ENCODE measurements at regions not wholly inside any gene's neighbourhood (a gene's known extent, or its start where the extent isn't known, plus 50 kb on each side); places are given as distances from the start of the nearest gene placed in this dataset.

GRCh38 chr4:104747635-104748034 lies 252.9 kb upstream of the CXXC4 start:
- intact Hi-C loops (cut with micrococcal nuclease) = no loop called here
- no peaks in the 10 kb centered on the region for H3K9me1 ChIP-seq (replicated peaks; ENCODE audit: control insufficient read depth, extremely low read depth, insufficient read depth, low read length)
- TF ChIP-seq JUN (IDR thresholded peaks at IDR 0.05; ENCODE audit: borderline replicate concordance, insufficient read depth, insufficient read length, low read depth) (no peak), EZH2 (IDR thresholded peaks at IDR 0.05; ENCODE audit: borderline replicate concordance, low read depth, low read length, severe bottlenecking) (no peak), POLR2AphosphoS5 (IDR thresholded peaks at IDR 0.05; ENCODE audit: insufficient read depth, low read depth, low read length) (no peak), MYC (IDR thresholded peaks at IDR 0.05; ENCODE audit: low read depth, low read length) (no peak)
- dilution Hi-C loops (cut with MboI; ENCODE audit: extremely low pct_ligation_motif_present, low sequenced_read_pairs) = no loop called here
- H3K36me3 ChIP-seq (ENCODE audit: control insufficient read depth in 2 of 2, extremely low read depth in 1 of 2, insufficient read depth in 2 of 2, low read length in 2 of 2) = no peaks in the 10 kb centered on the region
- H3K9me3 ChIP-seq (replicated peaks; ENCODE audit: control insufficient read depth, insufficient read depth, low read length) = peaks cover 3% of the 10 kb centered on the region
- no peaks in the 10 kb centered on the region for H3K27me3 ChIP-seq (ENCODE audit: control insufficient read depth in 2 of 2, insufficient read depth in 2 of 2, low read length in 2 of 2)
- ChIA-PET POLR2A (no interaction called here), CTCF (no interaction called here)
- no peaks in the 10 kb centered on the region for H3K4me1 ChIP-seq (ENCODE audit: control insufficient read depth, extremely low read depth, insufficient read depth, low read length)
- FAIRE-seq = no peak
- no peak overlapping the region for H2AFZ ChIP-seq (ENCODE audit: low read depth, low read length)
- DNase-seq (ENCODE audit: low read depth, low spot score) = no peak
- no peak overlapping the region for H3K27ac ChIP-seq (ENCODE audit: insufficient read depth, low read depth, low read length)
- H3K4me3 ChIP-seq (replicated peaks in 1 of 3; ENCODE audit: insufficient read depth in 1 of 3, low read depth in 1 of 3, low read length in 3 of 3) = no peak overlapping the region
- no peaks in the 10 kb centered on the region for H3K79me2 ChIP-seq (ENCODE audit: control insufficient read depth, insufficient read depth, low read length)
- BruUV-seq (replicated peaks) = no TSS peak
- H4K20me1 ChIP-seq (replicated peaks; ENCODE audit: control insufficient read depth, extremely low read depth, insufficient read depth, low read length) = no peaks in the 10 kb centered on the region
- no peak overlapping the region for H3K4me2 ChIP-seq (ENCODE audit: insufficient read depth, low read length)
- H3K9ac ChIP-seq (replicated peaks; ENCODE audit: extremely low read depth, insufficient read depth, low read length) = no peak overlapping the region

- Histone ChIP-seq H3K79me2 (ENCODE audit: control insufficient read depth, insufficient read depth, low read length) (no peaks in the 10 kb centered on the region), H3K9me1 (replicated peaks; ENCODE audit: control insufficient read depth, extremely low read depth, insufficient read depth, low read length) (no peaks in the 10 kb centered on the region), H3K27ac (ENCODE audit: insufficient read depth, low read depth, low read length) (no peak overlapping the region), H3K9ac (replicated peaks; ENCODE audit: extremely low read depth, insufficient read depth, low read length) (no peak overlapping the region), H3K36me3 (ENCODE audit: control insufficient read depth in 2 of 2, extremely low read depth in 1 of 2, insufficient read depth in 2 of 2, low read length in 2 of 2) (no peaks in the 10 kb centered on the region), H3K4me3 (replicated peaks in 1 of 3; ENCODE audit: insufficient read depth in 1 of 3, low read depth in 1 of 3, low read length in 3 of 3) (no peak overlapping the region), H3K9me3 (replicated peaks; ENCODE audit: control insufficient read depth, insufficient read depth, low read length) (peaks cover 5% of the 10 kb centered on the region), H3K27me3 (ENCODE audit: control insufficient read depth in 2 of 2, insufficient read depth in 2 of 2, low read length in 2 of 2) (no peaks in the 10 kb centered on the region), H2AFZ (ENCODE audit: low read depth, low read length) (no peak overlapping the region), H3K4me2 (ENCODE audit: insufficient read depth, low read length) (no peak overlapping the region), H3K4me1 (ENCODE audit: control insufficient read depth, extremely low read depth, insufficient read depth, low read length) (no peaks in the 10 kb centered on the region), H4K20me1 (replicated peaks; ENCODE audit: control insufficient read depth, extremely low read depth, insufficient read depth, low read length) (no peaks in the 10 kb centered on the region)
- dilution Hi-C loops (cut with MboI; ENCODE audit: extremely low pct_ligation_motif_present, low sequenced_read_pairs) = no loop called here
- intact Hi-C loops (cut with micrococcal nuclease) = no loop called here
- POLR2A ChIA-PET = no interaction called here
- TF ChIP-seq MAX (IDR thresholded peaks at IDR 0.05; ENCODE audit: insufficient read depth, insufficient read length) (no peak), POLR2AphosphoS5 (IDR thresholded peaks at IDR 0.05; ENCODE audit: insufficient read depth, low read depth, low read length) (no peak), GATA2 (IDR thresholded peaks at IDR 0.05; ENCODE audit: insufficient read depth, insufficient read length, low read depth, low read length) (no peak)
- FAIRE-seq (no peak), DNase-seq (ENCODE audit: low read depth, low spot score) (no peak)
- CTCF ChIA-PET = no interaction called here
- no TSS peak for BruUV-seq (replicated peaks)
Observed at GRCh38 chr4:104749062-104749461, 254.4 kb upstream of the CXXC4 start.

Data from endothelial cell of umbilical vein (primary cell).